Stimulated activated CD4-positive, alpha-beta T cell treated with anti-CD3 and anti-CD28 coated beads, Interleukin-4, amount 100 ng/mL, for 24 hours (primary cell): ENCODE measurements at regions not wholly inside any gene's neighbourhood (a gene's known extent, or its start where the extent isn't known, plus 50 kb on each side); places are given as distances from the start of the nearest gene placed in this dataset.
"Not testable (repeated sequence)": the region's sequence is repeated elsewhere in the genome, so short reads cannot be mapped to it uniquely, and the experiment has no call there.

Source experiments
- DNase-seq: peaks from one replicate; pipeline ENCODE4 v3.0.0-alpha.2; 2020

- no peak for DNase-seq
These were observed 233.0 kb upstream of the KCNMB2 start for GRCh38 chr3:178302966-178303930.

- DNase-seq = no peak
These were observed 231.3 kb upstream of the KCNMB2 start for GRCh38 chr3:178304758-178305467.

GRCh38 chr3:178306432-178307115 is 229.7 kb upstream of the KCNMB2 start:
- no peak for DNase-seq

DNA sequence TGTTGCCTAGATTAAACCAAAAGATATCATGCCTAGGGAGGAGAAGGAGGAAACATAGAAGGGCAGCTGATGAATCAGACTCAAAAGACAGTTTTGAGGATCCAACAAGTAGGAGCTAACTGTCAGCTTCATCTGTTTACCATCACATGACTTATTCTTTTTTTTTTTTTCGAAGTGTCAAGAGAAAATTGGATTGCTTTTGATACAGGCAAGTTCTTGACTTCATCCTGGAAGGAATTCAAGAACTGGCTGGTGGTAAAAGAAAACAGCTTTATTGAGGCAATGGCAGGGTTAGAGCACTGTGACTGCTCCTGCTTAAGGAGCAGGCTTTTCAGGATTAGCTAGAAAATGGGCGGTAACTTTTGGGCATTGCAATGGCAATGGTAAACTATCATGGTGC is 227.5 kb upstream of the KCNMB2 start:
- no peak for DNase-seq

GRCh38 chr3:178310949-178311348 is 225.3 kb upstream of the KCNMB2 start:
- no peak for DNase-seq

DNA sequence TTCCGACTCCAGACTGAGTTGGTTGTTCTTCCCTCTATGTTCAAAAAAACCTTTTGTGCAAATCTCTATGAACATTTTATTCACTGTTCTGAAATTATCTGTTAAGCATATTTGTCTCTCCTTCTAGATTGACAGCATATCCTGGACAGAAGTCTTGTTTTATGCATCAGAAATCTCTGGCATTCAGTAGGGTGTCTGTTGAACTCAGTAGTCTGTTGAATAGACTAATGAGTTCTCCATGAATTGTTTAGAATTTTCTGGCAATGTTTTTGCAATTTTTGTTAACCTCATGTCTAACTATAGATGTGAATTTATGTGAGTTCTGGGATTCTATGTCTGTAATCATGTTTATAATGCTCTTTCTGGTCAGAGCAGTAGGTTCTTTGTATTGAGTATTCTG is 222.5 kb upstream of the KCNMB2 start:
- no peak for DNase-seq

DNA sequence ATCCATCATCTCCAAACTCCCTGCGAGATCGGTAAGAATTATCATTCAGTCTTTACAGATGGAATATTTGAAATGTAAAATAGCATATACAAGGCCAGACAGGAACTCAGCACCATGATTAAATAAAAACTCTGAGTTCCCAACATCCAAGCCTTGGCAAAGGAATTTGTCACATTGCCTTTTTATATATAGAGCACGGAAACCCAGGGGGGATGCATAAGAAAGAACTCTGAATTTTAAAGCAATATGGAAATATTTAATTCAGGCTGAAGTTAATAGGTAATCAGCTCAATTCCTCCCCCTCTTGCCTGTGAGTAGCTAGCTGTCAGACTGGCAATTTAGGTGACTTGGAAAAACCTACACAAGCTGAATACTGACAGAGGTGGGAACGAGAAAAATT is 217.9 kb upstream of the KCNMB2 start:
- no peak for DNase-seq

- DNase-seq = no peak
These were observed 217.1 kb upstream of the KCNMB2 start for GRCh38 chr3:178318941-178319816.

GRCh38 chr3:178320456-178321351 is 215.5 kb upstream of the KCNMB2 start:
- no peak for DNase-seq

GRCh38 chr3:178324356-178324755 is 211.9 kb upstream of the KCNMB2 start:
- no peak for DNase-seq

GRCh38 chr3:178325330-178325729 is 210.9 kb upstream of the KCNMB2 start:
- DNase-seq = no peak

- no peak for DNase-seq
These were observed 206.3 kb upstream of the KCNMB2 start for GRCh38 chr3:178329936-178330335.

- DNase-seq = no peak
These were observed 202.0 kb upstream of the KCNMB2 start for GRCh38 chr3:178334239-178334638.

GRCh38 chr3:178336336-178336735 is 199.9 kb upstream of the KCNMB2 start:
- DNase-seq = no peak

DNA sequence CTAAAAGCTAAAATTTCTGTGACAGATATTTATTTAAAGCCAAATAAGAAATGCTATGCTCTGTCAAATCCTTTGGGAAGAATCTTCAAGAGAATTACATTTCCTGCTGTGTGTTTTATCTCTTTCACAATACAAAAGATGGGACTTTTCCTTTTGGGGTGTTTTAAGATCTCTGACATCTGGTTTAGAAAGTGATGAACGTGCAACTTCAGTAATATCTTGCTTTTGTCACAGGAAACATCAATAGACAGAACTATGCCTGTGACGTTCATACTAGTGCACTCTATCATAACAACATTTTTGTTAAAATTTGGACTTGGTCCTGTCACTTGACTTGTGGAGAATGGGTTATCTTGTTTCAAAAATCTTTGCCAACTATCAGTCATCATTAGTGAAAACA is 195.7 kb upstream of the KCNMB2 start:
- no peak for DNase-seq

DNA sequence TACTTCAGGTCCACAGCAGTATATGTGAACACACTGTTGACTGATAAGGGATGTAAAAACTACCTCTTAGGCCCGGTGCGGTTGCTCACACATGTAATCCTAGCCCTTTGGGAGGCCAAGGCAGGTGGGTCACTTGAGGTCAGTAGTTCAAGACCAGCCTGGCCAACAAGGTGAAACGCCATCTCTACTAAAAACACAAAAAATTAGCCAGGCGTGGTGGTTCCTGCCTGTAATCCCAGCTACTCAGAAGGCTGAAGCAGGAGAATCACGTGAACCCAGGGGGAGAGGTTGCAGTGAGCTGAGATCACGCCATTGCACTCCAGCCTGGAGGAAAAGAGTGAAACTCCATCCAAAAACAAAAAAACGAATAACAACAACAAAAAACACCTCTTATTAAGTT is 194.6 kb upstream of the KCNMB2 start:
- no peak for DNase-seq

DNA sequence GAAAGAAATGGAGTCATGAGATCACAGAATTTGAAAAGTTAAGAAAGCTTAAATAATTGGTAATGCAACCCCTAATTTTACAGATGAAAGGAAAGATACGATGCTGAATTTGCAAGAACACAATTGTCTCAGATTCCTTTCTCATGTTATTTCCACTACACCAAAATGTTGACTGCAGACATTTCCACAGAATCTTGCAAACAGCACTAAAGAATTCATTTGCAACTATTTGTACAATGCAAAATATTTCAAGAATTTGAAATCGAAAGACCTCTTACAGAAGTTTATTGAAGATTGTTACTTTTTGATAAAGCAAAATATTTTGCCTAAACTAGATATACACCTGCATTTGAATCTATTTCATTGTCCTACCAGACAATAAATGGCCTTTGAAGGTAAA is 194.1 kb upstream of the KCNMB2 start:
- DNase-seq = no peak

GRCh38 chr3:178343433-178344038 is 192.7 kb upstream of the KCNMB2 start:
- DNase-seq = no peak

GRCh38 chr3:178345944-178346343 is 190.3 kb upstream of the KCNMB2 start:
- DNase-seq = no peak

DNA sequence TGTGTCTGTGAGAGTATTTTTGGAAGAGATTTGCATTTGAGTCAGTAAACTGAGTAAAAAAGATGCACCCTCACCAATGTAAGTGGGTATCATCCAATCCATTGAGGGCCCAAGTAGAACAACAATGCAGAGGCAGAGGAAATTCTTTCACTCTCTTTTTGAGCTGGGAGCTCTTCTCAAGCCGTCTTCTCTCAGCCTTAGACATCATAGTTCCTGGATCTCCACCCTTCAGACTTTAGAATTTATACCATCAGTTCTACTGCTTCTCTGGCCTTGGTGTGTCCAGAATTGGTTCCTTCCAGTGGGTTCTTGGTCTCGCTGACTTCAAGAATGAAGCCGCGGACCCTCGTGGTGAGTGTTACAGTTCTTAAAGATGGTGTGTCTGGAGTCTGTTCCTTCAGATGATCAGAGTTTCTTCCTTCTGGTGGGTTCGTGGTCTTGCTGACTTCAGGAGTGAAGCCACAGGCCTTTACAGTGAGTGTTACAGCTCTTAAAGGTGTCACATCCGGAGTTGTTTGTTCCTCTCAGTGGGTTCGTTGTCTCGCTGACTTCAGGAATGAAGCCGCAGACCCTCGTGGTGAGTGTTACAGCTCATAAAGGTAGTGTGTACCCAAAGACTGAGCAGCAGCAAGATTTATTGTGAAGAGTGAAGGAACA is 187.5 kb upstream of the KCNMB2 start:
- DNase-seq = not testable (repeated sequence)
